ENCODE measurements at regions not wholly inside any gene's neighbourhood (a gene's known extent, or its start where the extent isn't known, plus 50 kb on each side); places are given as distances from the start of the nearest gene placed in this dataset.
"Not testable (repeated sequence)": the region's sequence is repeated elsewhere in the genome, so short reads cannot be mapped to it uniquely, and the experiment has no call there.

- DNase-seq (ENCODE audit: low read depth in 2 of 2): not testable (repeated sequence)
Observed at GRCh38 chr1:120278259-120278610, 101.9 kb upstream of the SEC22B start.

DNA sequence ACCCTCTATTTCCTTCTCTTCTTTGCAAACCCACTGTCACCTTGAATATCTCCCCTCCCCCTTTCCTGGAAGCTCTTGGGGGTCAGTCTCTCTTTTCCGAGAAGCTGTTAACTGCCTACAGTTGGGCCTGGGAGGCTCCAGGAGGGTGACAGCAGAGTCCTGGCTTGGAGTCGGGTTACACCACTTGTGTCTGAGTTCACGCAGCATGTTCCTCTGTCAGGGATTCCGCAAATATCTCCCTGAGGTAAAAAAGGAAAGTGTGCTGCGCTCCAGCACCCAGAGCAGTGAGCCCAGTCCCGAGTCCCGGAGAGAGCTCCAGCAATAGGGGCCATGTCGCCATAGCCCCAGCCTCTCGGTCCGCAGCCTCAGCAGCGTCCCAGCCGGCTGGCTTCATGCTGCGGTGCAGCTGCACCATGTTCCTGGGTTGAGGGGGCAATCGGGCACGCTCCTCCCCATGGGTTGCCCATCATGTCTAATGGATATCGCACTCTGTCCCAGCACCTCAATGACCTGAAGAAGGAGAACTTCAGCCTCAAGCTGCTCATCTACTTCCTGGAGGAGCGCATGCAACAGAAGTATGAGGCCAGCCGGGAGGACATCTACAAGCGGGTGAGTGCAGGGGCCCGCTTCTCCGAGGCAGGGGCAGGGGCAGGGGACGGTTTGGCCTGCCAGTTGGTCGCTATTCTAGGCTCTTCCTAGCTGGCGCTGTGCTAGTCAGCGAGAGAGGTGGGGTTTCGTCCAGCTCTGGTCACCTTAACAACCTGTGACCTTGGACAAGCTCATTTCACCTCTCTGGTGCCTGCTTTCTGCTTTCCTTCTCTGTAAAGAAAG, 101.3 kb upstream of the SEC22B start:
- DNase-seq (ENCODE audit: low read depth in 2 of 2): not testable (repeated sequence)

GRCh38 chr1:120276710-120277109, 100.4 kb upstream of the SEC22B start:
- not testable (repeated sequence) for DNase-seq (ENCODE audit: low read depth in 2 of 2)

DNA sequence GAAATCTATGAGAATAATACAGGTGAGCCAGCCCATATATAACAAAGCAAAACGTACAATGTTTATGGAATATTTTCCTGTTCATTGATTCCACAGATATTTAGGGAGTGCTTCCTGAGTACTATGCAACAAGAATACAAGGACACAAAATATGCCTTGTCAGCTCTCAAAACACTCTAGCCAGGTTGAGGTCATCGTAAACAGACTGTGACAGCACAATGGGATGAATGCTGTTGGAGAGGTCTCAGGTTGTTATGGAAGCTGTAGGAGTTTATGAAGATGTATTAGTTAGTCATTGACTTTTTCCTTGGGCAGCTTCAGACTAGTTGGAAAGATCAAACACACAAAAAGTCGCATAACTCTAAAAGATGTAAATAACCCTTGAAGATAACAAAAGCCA, 98.1 kb upstream of the SEC22B start:
- not testable (repeated sequence) for DNase-seq (ENCODE audit: low read depth in 2 of 2)

DNA sequence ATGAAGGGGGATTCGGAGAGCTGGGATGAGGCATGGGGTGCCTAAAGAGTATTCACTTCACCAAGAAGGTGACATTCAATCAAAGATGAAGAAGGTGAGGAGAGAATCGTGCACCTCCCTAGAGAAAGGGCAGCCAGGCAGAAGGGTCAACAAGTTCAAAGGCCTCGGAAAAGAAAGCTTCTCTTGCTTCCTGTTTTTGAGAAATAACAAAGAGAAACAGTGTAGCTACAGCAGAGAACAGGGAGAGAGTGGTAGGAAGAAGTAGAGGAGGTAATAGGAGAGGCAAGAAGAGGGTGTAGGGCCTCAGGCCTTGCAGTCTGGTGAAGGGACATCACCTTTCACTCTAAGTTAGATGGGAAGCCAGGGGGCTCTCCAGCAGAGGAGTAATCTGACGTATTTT, 97.0 kb upstream of the SEC22B start:
- DNase-seq (ENCODE audit: low read depth in 2 of 2): not testable (repeated sequence)

- DNase-seq (ENCODE audit: low read depth in 2 of 2): not testable (repeated sequence)
Observed at GRCh38 chr1:120272242-120272641, 95.9 kb upstream of the SEC22B start.

- not testable (repeated sequence) for DNase-seq (ENCODE audit: low read depth in 2 of 2)
Observed at GRCh38 chr1:120271561-120272221, 95.4 kb upstream of the SEC22B start.

- DNase-seq (ENCODE audit: low read depth in 2 of 2): not testable (repeated sequence)
Observed at GRCh38 chr1:120267894-120268551, 91.7 kb upstream of the SEC22B start.

DNA sequence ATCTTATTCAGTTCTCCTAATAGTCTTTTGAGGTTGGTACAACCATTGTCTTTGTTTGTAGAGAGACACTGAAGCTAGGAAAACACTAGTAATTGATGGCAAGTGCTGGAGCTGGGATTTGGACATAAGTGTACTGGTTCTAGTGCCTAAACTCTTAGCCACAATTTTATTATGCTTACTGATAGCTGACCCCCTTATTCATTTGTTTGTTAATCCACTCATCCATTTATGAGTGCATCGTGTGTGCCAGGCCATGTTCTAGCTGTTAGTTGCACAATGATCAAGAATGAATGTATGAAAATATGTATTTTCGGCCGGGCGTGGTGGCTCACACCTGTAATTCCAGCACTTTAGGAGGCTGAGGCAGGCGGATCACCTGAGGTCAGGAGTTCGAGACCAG, 88.2 kb upstream of the SEC22B start:
- DNase-seq (ENCODE audit: low read depth in 2 of 2): not testable (repeated sequence)

GRCh38 chr1:120262791-120263751, 86.8 kb upstream of the SEC22B start:
- DNase-seq (ENCODE audit: low read depth in 2 of 2): not testable (repeated sequence)

DNA sequence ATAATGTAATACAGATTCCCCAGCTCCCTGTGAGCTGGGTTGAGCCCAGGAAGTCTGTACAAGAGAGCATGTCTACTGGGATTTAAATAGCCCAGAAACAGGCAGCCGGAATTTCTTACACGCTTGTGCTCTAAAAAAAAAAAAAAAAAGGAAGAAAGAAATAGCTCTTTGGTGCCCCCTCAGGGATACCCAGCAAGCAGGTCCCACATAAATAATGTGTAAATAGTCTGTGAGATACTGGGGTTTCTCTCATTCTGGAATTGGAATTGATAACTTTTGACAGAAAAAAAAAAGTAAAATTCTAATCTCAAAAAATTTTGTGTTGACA, 81.4 kb upstream of the SEC22B start:
- DNase-seq (ENCODE audit: low read depth in 2 of 2): not testable (repeated sequence)

DNA sequence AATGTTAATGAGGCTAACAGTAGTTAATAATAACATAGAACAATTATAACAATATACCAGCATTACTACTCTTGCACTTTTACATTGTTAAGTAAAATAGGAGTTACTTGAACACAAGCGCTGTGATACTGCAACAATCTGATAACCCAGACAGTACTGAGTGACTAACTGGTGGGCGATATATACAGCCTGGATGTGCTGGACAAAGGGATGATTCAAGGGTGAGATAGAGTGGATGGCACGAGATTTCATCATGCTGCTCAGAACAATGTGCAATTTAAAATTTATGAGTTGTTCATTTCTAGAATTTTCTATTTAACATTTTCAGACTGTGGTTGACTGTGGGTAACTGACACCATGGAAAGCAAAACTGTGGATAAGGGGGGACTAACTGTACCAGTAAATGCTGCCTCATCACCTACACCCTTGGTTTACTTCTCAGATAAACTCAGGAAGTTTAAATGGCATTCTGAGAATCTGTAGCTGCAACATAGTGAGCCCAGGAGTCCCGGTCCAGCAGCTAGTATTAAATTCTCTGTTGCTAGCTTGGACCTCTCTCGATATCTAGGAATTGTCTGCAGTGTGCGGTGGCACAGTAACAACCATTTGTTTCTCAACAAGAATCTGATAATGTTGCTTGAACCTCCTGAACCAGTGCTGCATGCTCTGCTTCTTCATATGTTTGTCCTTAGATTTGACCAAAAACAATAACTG, 80.9 kb upstream of the SEC22B start:
- DNase-seq (ENCODE audit: low read depth in 2 of 2): not testable (repeated sequence)

- not testable (repeated sequence) for DNase-seq (ENCODE audit: low read depth in 2 of 2)
Observed at GRCh38 chr1:120250756-120251155, 74.4 kb upstream of the SEC22B start.

- not testable (repeated sequence) for DNase-seq (ENCODE audit: low read depth in 2 of 2)
Observed at GRCh38 chr1:120248726-120249427, 72.6 kb upstream of the SEC22B start.

GRCh38 chr1:120248203-120248602, 71.9 kb upstream of the SEC22B start:
- DNase-seq (ENCODE audit: low read depth in 2 of 2): not testable (repeated sequence)

DNA sequence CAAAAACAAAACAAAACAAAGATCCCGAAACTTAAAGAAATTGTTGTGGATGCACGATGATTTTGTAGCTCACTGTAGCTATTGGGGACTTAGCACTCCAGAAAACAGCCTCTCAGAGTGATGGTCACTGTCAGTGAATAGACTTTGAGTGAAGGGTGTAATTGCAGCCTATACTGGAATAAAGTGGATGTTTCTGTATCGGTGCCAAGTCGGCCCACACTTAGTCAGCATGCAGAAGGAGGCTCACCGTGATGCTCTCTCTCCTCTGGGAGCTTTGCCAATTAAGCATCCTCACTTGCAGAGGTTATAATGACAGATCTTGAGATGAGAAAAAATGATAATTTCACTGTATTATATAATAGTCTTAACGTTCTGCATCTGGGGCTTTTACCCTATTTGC, 67.5 kb upstream of the SEC22B start:
- not testable (repeated sequence) for DNase-seq (ENCODE audit: low read depth in 2 of 2)

GRCh38 chr1:120242582-120242981, 66.3 kb upstream of the SEC22B start:
- DNase-seq (ENCODE audit: low read depth in 2 of 2): not testable (repeated sequence)

DNA sequence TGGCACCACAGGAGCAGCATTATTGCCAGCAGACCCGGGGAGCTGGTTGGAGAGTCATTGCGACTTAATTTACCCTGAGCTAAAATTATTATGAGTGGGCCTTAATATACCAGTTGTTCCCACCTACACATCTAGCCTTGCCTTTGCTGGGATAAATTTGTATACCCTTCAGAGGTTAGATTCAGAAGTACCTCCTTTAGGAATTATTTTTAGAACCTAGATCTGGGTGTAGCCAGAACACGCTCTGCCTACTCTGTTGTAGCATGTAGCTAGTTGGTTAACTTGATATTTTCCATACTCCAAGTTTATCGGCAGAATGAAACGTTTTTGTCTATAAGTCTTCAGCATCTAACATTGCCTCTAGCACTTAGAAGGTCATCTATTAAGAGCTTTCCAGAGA, 65.5 kb upstream of the SEC22B start:
- not testable (repeated sequence) for DNase-seq (ENCODE audit: low read depth in 2 of 2)

DNA sequence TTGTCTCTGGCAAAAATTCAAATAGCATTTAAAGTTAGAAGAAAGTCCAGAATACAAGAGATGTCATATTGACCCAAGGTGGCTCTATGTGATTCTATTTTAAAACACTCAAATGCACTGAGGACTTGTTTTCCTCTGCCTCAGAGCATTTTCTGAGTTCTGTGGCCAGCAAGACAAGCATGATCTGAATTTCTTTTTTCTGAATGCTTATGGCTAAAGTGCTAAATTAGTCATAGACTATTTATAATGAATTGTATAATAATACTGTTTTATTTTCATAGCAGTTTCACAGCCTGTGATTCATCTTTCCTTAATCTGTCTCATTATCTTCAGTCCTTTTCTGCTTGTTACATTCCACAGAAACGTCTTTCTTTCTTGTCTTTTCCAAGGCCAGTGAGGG, 63.9 kb upstream of the SEC22B start:
- not testable (repeated sequence) for DNase-seq (ENCODE audit: low read depth in 2 of 2)

GRCh38 chr1:120239351-120239750, 63.0 kb upstream of the SEC22B start:
- not testable (repeated sequence) for DNase-seq (ENCODE audit: low read depth in 2 of 2)

Measured in stimulated activated CD4-positive, alpha-beta T cell treated with anti-CD3 and anti-CD28 coated beads, Interleukin-12 subunit alpha, Interleukin-12 subunit beta, amount 100 ng/mL, for 24 hours (primary cell).